ENCODE measurements at regions not wholly inside any gene's neighbourhood (a gene's known extent, or its start where the extent isn't known, plus 50 kb on each side); places are given as distances from the start of the nearest gene placed in this dataset.

GRCh38 chr14:101125719-101126651 lies 222.5 kb upstream of the RTL1 start:
- intact Hi-C loops (cut with micrococcal nuclease) = no loop called here
- no peak overlapping the region for H3K27ac ChIP-seq (ENCODE audit: low read length)
- H3K36me3 ChIP-seq (ENCODE audit: control insufficient read depth, insufficient read depth, low read length) = no peaks in the 10 kb centered on the region
- Mint-ChIP-seq H3K27ac (no peak overlapping the region), H3K36me3 (no peaks in the 10 kb centered on the region), H3K4me1 (peaks cover 7 to 11% of the 10 kb centered on the region in 2 donors), H3K27me3 (ENCODE audit: low read depth in 2 of 2) (peaks cover 24 to 29% of the 10 kb centered on the region in 2 donors), H3K9me3 (no peaks in the 10 kb centered on the region), H3K4me3 (no peak overlapping the region)
- no peak overlapping the region for H3K4me3 ChIP-seq (ENCODE audit: low read length)
- H3K27me3 ChIP-seq (ENCODE audit: control insufficient read depth, insufficient read depth, low read length) = no peaks in the 10 kb centered on the region
- ATAC-seq = no peak
- no peak for DNase-seq
- no peaks in the 10 kb centered on the region for H3K9me3 ChIP-seq (ENCODE audit: control insufficient read depth, insufficient read depth, low read length)
- TF ChIP-seq, protein P1, sequence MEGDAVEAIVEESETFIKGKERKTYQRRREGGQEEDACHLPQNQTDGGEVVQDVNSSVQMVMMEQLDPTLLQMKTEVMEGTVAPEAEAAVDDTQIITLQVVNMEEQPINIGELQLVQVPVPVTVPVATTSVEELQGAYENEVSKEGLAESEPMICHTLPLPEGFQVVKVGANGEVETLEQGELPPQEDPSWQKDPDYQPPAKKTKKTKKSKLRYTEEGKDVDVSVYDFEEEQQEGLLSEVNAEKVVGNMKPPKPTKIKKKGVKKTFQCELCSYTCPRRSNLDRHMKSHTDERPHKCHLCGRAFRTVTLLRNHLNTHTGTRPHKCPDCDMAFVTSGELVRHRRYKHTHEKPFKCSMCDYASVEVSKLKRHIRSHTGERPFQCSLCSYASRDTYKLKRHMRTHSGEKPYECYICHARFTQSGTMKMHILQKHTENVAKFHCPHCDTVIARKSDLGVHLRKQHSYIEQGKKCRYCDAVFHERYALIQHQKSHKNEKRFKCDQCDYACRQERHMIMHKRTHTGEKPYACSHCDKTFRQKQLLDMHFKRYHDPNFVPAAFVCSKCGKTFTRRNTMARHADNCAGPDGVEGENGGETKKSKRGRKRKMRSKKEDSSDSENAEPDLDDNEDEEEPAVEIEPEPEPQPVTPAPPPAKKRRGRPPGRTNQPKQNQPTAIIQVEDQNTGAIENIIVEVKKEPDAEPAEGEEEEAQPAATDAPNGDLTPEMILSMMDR (IDR thresholded peaks at IDR 0.05) = no peak
- peaks cover 10% of the 10 kb centered on the region for H3K4me1 ChIP-seq (ENCODE audit: control insufficient read depth, insufficient read depth, low read length)
- 89% methylated on average over 37 of the region's 37 CpGs for WGBS (ENCODE audit: insufficient coverage)

DNA sequence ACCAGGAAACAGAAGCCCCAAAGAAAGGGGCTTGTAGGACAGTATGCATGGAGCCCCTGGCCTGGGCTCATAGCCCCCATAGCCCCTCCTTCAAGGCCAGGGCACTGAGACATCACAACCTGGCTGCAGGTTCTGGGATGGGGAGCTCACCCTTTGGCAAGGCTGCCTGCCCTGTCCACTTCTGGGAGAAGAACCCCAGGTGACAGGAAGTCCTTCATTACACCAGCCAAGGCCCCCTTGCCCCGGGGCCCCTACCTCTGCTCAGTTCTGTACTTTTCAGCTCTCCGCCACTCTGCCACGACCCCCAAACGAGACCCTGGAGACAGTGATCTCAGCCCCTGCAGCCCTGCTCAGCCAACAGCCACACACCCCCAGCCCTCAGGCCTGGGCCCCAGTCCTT lies 223.2 kb upstream of the RTL1 start:
- intact Hi-C loops (cut with micrococcal nuclease) = no loop called here
- no peaks in the 10 kb centered on the region for H3K9me3 ChIP-seq (ENCODE audit: control insufficient read depth, insufficient read depth, low read length)
- Mint-ChIP-seq H3K36me3 (no peaks in the 10 kb centered on the region), H3K27ac (no peak overlapping the region), H3K27me3 (ENCODE audit: low read depth in 2 of 2) (peaks cover 24 to 29% of the 10 kb centered on the region in 2 donors), H3K4me1 (peaks cover 0 to 4% of the 10 kb centered on the region in 2 donors), H3K4me3 (no peak overlapping the region), H3K9me3 (no peaks in the 10 kb centered on the region)
- no peaks in the 10 kb centered on the region for H3K27me3 ChIP-seq (ENCODE audit: control insufficient read depth, insufficient read depth, low read length)
- no peak overlapping the region for H3K27ac ChIP-seq (ENCODE audit: low read length)
- no peak overlapping the region for H3K4me3 ChIP-seq (ENCODE audit: low read length)
- H3K36me3 ChIP-seq (ENCODE audit: control insufficient read depth, insufficient read depth, low read length) = no peaks in the 10 kb centered on the region
- DNase-seq (no peak), ATAC-seq (no peak)
- TF ChIP-seq, protein P1 (IDR thresholded peaks at IDR 0.05) = no peak
- WGBS (ENCODE audit: insufficient coverage) = 79% methylated on average over 4 of the region's 4 CpGs
- H3K4me1 ChIP-seq (ENCODE audit: control insufficient read depth, insufficient read depth, low read length) = peaks cover 3% of the 10 kb centered on the region

DNA sequence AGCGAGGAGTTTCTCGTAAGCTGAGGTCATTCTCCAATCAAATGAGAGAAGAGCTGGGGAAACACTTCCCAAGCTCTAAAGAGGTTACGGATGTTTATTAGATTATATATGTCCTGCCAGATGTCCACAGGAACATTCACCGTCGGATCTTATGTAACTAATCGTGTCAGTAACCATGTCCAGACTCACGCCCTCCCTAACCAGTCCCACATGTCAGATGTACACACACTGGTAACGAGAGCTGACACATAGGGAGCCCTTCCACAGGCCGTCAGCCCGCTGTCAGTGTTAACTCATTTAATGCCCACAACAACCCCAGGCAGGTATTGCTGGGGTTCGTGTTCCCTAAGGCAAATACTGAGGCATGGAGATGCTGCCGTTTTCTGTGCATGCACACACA lies 223.7 kb upstream of the RTL1 start:
- no peaks in the 10 kb centered on the region for H3K36me3 Mint-ChIP-seq
- no peaks in the 10 kb centered on the region for H3K9me3 Mint-ChIP-seq
- H3K4me3 ChIP-seq (ENCODE audit: low read length) = no peak overlapping the region
- no peaks in the 10 kb centered on the region for H3K36me3 ChIP-seq (ENCODE audit: control insufficient read depth, insufficient read depth, low read length)
- ATAC-seq (no peak), DNase-seq (no peak)
- H3K27ac Mint-ChIP-seq = no peak overlapping the region
- peaks cover 0 to 3% of the 10 kb centered on the region in 2 donors for H3K4me1 Mint-ChIP-seq
- peaks cover 24 to 29% of the 10 kb centered on the region in 2 donors for H3K27me3 Mint-ChIP-seq (ENCODE audit: low read depth in 2 of 2)
- no peaks in the 10 kb centered on the region for H3K4me1 ChIP-seq (ENCODE audit: control insufficient read depth, insufficient read depth, low read length)
- H3K27ac ChIP-seq (ENCODE audit: low read length) = no peak overlapping the region
- no peaks in the 10 kb centered on the region for H3K9me3 ChIP-seq (ENCODE audit: control insufficient read depth, insufficient read depth, low read length)
- intact Hi-C loops (cut with micrococcal nuclease) = no loop called here
- no peak overlapping the region for H3K4me3 Mint-ChIP-seq
- TF ChIP-seq, protein P1 (IDR thresholded peaks at IDR 0.05) = no peak
- WGBS (ENCODE audit: insufficient coverage) = 86% methylated on average over 11 of the region's 12 CpGs
- H3K27me3 ChIP-seq (ENCODE audit: control insufficient read depth, insufficient read depth, low read length) = no peaks in the 10 kb centered on the region
